IMR-90 (cell line): ENCODE measurements at regions not wholly inside any gene's neighbourhood (a gene's known extent, or its start where the extent isn't known, plus 50 kb on each side); places are given as distances from the start of the nearest gene placed in this dataset.

Source experiments
- ATAC-seq: fragments of 200-7000 bp; cut with Tn5 transposase; 2 replicates; pipeline ENCODE4 v1.9.1; 2020; ENCODE audit warnings: low read depth, mild to moderate bottlenecking, moderate library complexity
- BruUV-seq: library from RNA; stranded (reverse); fragments of 400-500 nt; replicated peaks from 2 replicates; lab custom pipeline; 2021; lab: Mats Ljungman, UMichigan
- CTCF ChIA-PET: fragments of 300-600 bp; formaldehyde crosslinking; extraction: SDS; loops from one replicate; lab custom pipeline; 2021; ENCODE audit warnings: antibody characterized with exemption; lab: Yijun Ruan, JAX
- POLR2A ChIA-PET: fragments of 300-600 bp; sonication (Branson Sonifier 250); formaldehyde crosslinking; loops from one replicate; lab custom pipeline; 2022; ENCODE audit warnings: antibody characterized with exemption; ENCODE audit not compliant: unreplicated experiment; lab: Charles Lee
- DNase-seq: peaks from one replicate; pipeline ENCODE4 v3.0.0; 2013
- H2AFZ ChIP-seq: replicated peaks from 2 replicates; pipeline ENCODE3; 2013; ENCODE audit warnings: low read length, mild to moderate bottlenecking; ENCODE audit not compliant: poor library complexity
- H2AK5ac ChIP-seq: 2 replicates; pipeline ENCODE4 v1.6.1; 2013; ENCODE audit warnings: low read depth, low read length, inconsistent platforms
- H2AK9ac ChIP-seq: replicated peaks from 2 replicates; pipeline ENCODE3; 2013; ENCODE audit warnings: mild to moderate bottlenecking, low read depth, low read length, moderate library complexity; ENCODE audit not compliant: poor library complexity
- H2BK120ac ChIP-seq: 2 replicates; pipeline ENCODE4 v1.6.1; 2013; ENCODE audit warnings: low read depth, low read length, inconsistent platforms
- H2BK15ac ChIP-seq: 3 replicates; pipeline ENCODE4 v1.6.1; 2013; ENCODE audit warnings: low read depth, low read length, inconsistent platforms
- H2BK20ac ChIP-seq: 2 replicates; pipeline ENCODE4 v1.6.1; 2013; ENCODE audit warnings: low read depth, mild to moderate bottlenecking, inconsistent platforms, low read length, moderate library complexity
- H2BK5ac ChIP-seq: 2 replicates; pipeline ENCODE4 v1.6.1; 2013; ENCODE audit warnings: mild to moderate bottlenecking, low read depth, low read length, inconsistent platforms; ENCODE audit not compliant: poor library complexity, severe bottlenecking
- H3K14ac ChIP-seq: replicated peaks from 2 replicates; pipeline ENCODE4 v1.6.1; 2013; ENCODE audit warnings: low read depth, low read length, inconsistent platforms
- H3K18ac ChIP-seq: 2 replicates; pipeline ENCODE4 v1.6.1; 2013; ENCODE audit warnings: low read depth, low read length, control low read depth
- H3K23ac ChIP-seq: 2 replicates; pipeline ENCODE4 v1.6.1; 2013; ENCODE audit warnings: low read depth, low read length, inconsistent platforms
- H3K27ac ChIP-seq: 2 replicates; pipeline ENCODE4 v1.5.1; 2013; ENCODE audit warnings: mild to moderate bottlenecking, control low read depth, low read length; ENCODE audit not compliant: insufficient read depth
- H3K27me3 ChIP-seq: 2 replicates; pipeline ENCODE4 v1.6.1; 2013; ENCODE audit warnings: low read length; ENCODE audit not compliant: control insufficient read depth, insufficient read depth
- H3K36me3 ChIP-seq: 2 replicates; pipeline ENCODE4 v1.6.1; 2013; ENCODE audit warnings: low read length, mixed read lengths; ENCODE audit not compliant: control insufficient read depth, insufficient read depth
- H3K4ac ChIP-seq: 2 replicates; pipeline ENCODE4 v1.6.1; 2013; ENCODE audit warnings: low read depth, low read length, inconsistent platforms
- H3K4me1 ChIP-seq: 2 replicates; pipeline ENCODE4 v1.6.1; 2013; ENCODE audit warnings: low read length, mixed read lengths; ENCODE audit not compliant: control insufficient read depth, insufficient read depth
- H3K4me2 ChIP-seq: 2 replicates; pipeline ENCODE4 v1.6.1; 2013; ENCODE audit warnings: low read depth, mild to moderate bottlenecking, control low read depth, low read length, moderate library complexity
- H3K4me3 ChIP-seq: 2 replicates; pipeline ENCODE4 v1.5.1; 2013; ENCODE audit warnings: low read depth, mild to moderate bottlenecking, control low read depth, low read length, moderate library complexity; ENCODE audit not compliant: insufficient read depth
- H3K56ac ChIP-seq: 2 replicates; pipeline ENCODE4 v1.6.1; 2013; ENCODE audit warnings: low read length, inconsistent platforms; ENCODE audit not compliant: insufficient read depth; ENCODE audit errors: extremely low read depth
- H3K79me1 ChIP-seq, 2 experiments: 2 replicates each; pipeline ENCODE4 v1.6.1; 2013; ENCODE audit warnings: low read length in 2 of 2, inconsistent platforms in 1 of 2, low read depth in 1 of 2
- H3K9ac ChIP-seq: 2 replicates; pipeline ENCODE4 v1.6.1; 2013; ENCODE audit warnings: low read depth, low read length, control low read depth
- H3K9me1 ChIP-seq: 2 replicates; pipeline ENCODE4 v1.6.1; 2013; ENCODE audit warnings: low read length, inconsistent platforms; ENCODE audit not compliant: insufficient read depth
- H3K9me3 ChIP-seq: 2 replicates; pipeline ENCODE4 v1.6.1; 2013; ENCODE audit warnings: low read length; ENCODE audit not compliant: control insufficient read depth, insufficient read depth
- H4K20me1 ChIP-seq: 2 replicates; pipeline ENCODE4 v1.6.1; 2013; ENCODE audit warnings: low read length, inconsistent platforms; ENCODE audit not compliant: insufficient read depth
- H4K5ac ChIP-seq: 2 replicates; pipeline ENCODE4 v1.6.1; 2013; ENCODE audit warnings: mild to moderate bottlenecking, low read depth, low read length, control low read depth
- H4K8ac ChIP-seq, 2 experiments: 2 replicates each; pipeline ENCODE4 v1.6.1; 2013; ENCODE audit warnings: low read depth in 2 of 2, low read length in 2 of 2, control low read depth in 1 of 2, inconsistent platforms in 1 of 2
- H4K91ac ChIP-seq: 2 replicates; pipeline ENCODE4 v1.6.1; 2013; ENCODE audit warnings: low read depth, low read length, inconsistent platforms; ENCODE audit not compliant: insufficient read depth
- BHLHE40 ChIP-seq: fragments of 150-350 bp; IDR thresholded peaks from 2 replicates; pipeline ENCODE4 v1.6.1; 2016; ENCODE audit warnings: mild to moderate bottlenecking, low read depth, low read length
- CEBPB ChIP-seq: IDR thresholded peaks from 2 replicates; pipeline ENCODE4 v1.6.1; 2012; ENCODE audit warnings: low read depth, low read length, improper control_type of control experiment
- CHD1 ChIP-seq: IDR thresholded peaks from 2 replicates; pipeline ENCODE4 v1.6.1; 2012; ENCODE audit warnings: low read depth, low read length, improper control_type of control experiment
- CTCF ChIP-seq: conservative IDR thresholded peaks from 2 replicates; pipeline ENCODE4 v1.5.1; 2012; ENCODE audit warnings: mild to moderate bottlenecking, low read depth, low read length, improper control_type of control experiment
- ELK1 ChIP-seq: fragments of 150-350 bp; IDR thresholded peaks from 2 replicates; pipeline ENCODE4 v1.6.1; 2016; ENCODE audit warnings: low read depth, mild to moderate bottlenecking, low read length, moderate library complexity, borderline replicate concordance
- FOS ChIP-seq: fragments of 150-350 bp; IDR thresholded peaks from 2 replicates; pipeline ENCODE4 v1.6.1; 2016; ENCODE audit warnings: low read depth, low read length
- MAFK ChIP-seq: IDR thresholded peaks from 2 replicates; pipeline ENCODE4 v1.6.1; 2012; ENCODE audit warnings: low read depth, low read length, improper control_type of control experiment
- MAZ ChIP-seq: IDR thresholded peaks from 2 replicates; pipeline ENCODE4 v1.6.1; 2012; ENCODE audit warnings: low read depth, mild to moderate bottlenecking, low read length, improper control_type of control experiment, moderate library complexity, borderline replicate concordance
- MXI1 ChIP-seq: IDR thresholded peaks from 2 replicates; pipeline ENCODE4 v1.6.1; 2012; ENCODE audit warnings: low read depth, mild to moderate bottlenecking, low read length, moderate library complexity, borderline replicate concordance
- NFE2L2 ChIP-seq: fragments of 150-350 bp; IDR thresholded peaks from 2 replicates; pipeline ENCODE4 v1.6.1; 2016; ENCODE audit warnings: low read depth, mild to moderate bottlenecking, low read length
- POLR2A ChIP-seq: IDR thresholded peaks from 2 replicates; pipeline ENCODE4 v1.6.1; 2012; ENCODE audit warnings: mild to moderate bottlenecking, low read depth, low read length
- RAD21 ChIP-seq: IDR thresholded peaks from 2 replicates; pipeline ENCODE4 v1.6.1; 2012; ENCODE audit warnings: low read length, improper control_type of control experiment
- RCOR1 ChIP-seq: IDR thresholded peaks from 2 replicates; pipeline ENCODE4 v1.6.1; 2012; ENCODE audit warnings: mild to moderate bottlenecking, low read length, improper control_type of control experiment; ENCODE audit not compliant: insufficient replicate concordance
- RFX5 ChIP-seq: IDR thresholded peaks from 2 replicates; pipeline ENCODE4 v1.8.0; 2012; ENCODE audit warnings: low read depth, mild to moderate bottlenecking, low read length, moderate library complexity
- SMC3 ChIP-seq: fragments of 150-350 bp; IDR thresholded peaks from 2 replicates; pipeline ENCODE4 v1.6.1; 2016; ENCODE audit warnings: low read depth, mild to moderate bottlenecking, antibody characterized with exemption, low read length, moderate library complexity
- USF2 ChIP-seq: fragments of 150-350 bp; IDR thresholded peaks from 2 replicates; pipeline ENCODE4 v1.6.1; 2017; ENCODE audit warnings: mild to moderate bottlenecking, antibody characterized with exemption, low read length, low read depth
- WGBS, 2 experiments: methylation state at CpG; one replicate each; pipeline versions ENCODE4 v1.1.5 to v1.1.7; 2013; ENCODE audit warnings: missing lambda C conversion rate in 2 of 2; ENCODE audit not compliant: insufficient read length in 1 of 2; ENCODE audit errors: extremely low coverage in 2 of 2; 5-methylcytosine and 5-hydroxymethylcytosine counted together
- dilution Hi-C: fragments of 300-500 bp; cut with HindIII; formaldehyde crosslinking; loops from one replicate; pipeline ENCODE4 v1.14.3; 2018; ENCODE audit warnings: low sequenced_read_pairs; ENCODE audit not compliant: unreplicated experiment
- in situ Hi-C: fragments of 300-500 bp; cut with MboI; formaldehyde crosslinking; loops from 3 replicates; pipeline ENCODE4 v1.14.3; 2019; ENCODE audit warnings: low sequenced_read_pairs, inconsistent platforms, mixed read lengths
- intact Hi-C: fragments of 100-400 bp; cut with micrococcal nuclease; formaldehyde crosslinking; loops from 2 replicates; pipeline ENCODE4 v1.10.0; 2022

- BruUV-seq, result no TSS peak
- Histone ChIP-seq H3K9ac (no peak overlapping the region), H3K9me3 (no peaks in the 10 kb centered on the region), H2AFZ (no peak overlapping the region), H4K8ac (peak overlapping the region in 1 of 2 experiments; percentile 1; a peak in 1 of 4 replicates), H3K27me3 (no peaks in the 10 kb centered on the region), H2AK9ac (no peak overlapping the region), H3K36me3 (no peaks in the 10 kb centered on the region), H3K4me2 (no peak overlapping the region), H3K56ac (no peak overlapping the region), H2BK20ac (peak overlapping the region; percentile 46; the same call in 1 of the 2 replicates), H3K14ac (peak overlapping the region; percentile 46; the same call in 1 of the 2 replicates), H4K91ac (peak overlapping the region; percentile 63), H3K4ac (peak overlapping the region; percentile 46), H3K9me1 (peaks cover 7% of the 10 kb centered on the region), H4K20me1 (no peaks in the 10 kb centered on the region), H3K27ac (no peak overlapping the region), H2BK5ac (peak overlapping the region; percentile 90), H2AK5ac (peak overlapping the region; percentile 84; the same call in 1 of the 2 replicates), H2BK15ac (peak overlapping the region; percentile 66; the same call in 1 of the 3 replicates), H3K4me3 (no peak overlapping the region), H2BK120ac (peak overlapping the region; percentile 4), H3K4me1 (peaks cover 7% of the 10 kb centered on the region), H3K23ac (no peak overlapping the region), H4K5ac (peak overlapping the region; percentile 80), H3K79me1 (no peaks in the 10 kb centered on the region), H3K18ac (peak overlapping the region; percentile 76; the same call in 1 of the 2 replicates)
- dilution Hi-C loops, result no loop called here
- POLR2A ChIA-PET, result no interaction called here
- no peak for DNase-seq
- CTCF ChIA-PET, result no interaction called here
- TF ChIP-seq CEBPB, result no peak
- TF ChIP-seq CTCF, result no peak
- TF ChIP-seq USF2, result no peak
- no peak for TF ChIP-seq ELK1
- no peak for TF ChIP-seq RFX5
- TF ChIP-seq FOS, result no peak
- TF ChIP-seq POLR2A, result no peak
- no peak for TF ChIP-seq SMC3
- no peak for TF ChIP-seq MAZ
- TF ChIP-seq NFE2L2, result no peak
- TF ChIP-seq MXI1, result no peak
- TF ChIP-seq RAD21, result no peak
- no peak for TF ChIP-seq RCOR1
- TF ChIP-seq BHLHE40, result no peak
- no peak for TF ChIP-seq MAFK
- TF ChIP-seq CHD1, result no peak
- ATAC-seq, result no peak
- intact Hi-C loops, result loop anchor here (5.0 kb wide), 1 partner anchor 50 kb away; the partner anchor contains the start of gene PAPPA
- in situ Hi-C loops, result no loop called here
- WGBS, 2 experiments, result 83% methylated on average over 1 of the region's 6 CpGs; no CpG with 5 or more reads in 1 of the 2 experiments
Observed at GRCh38 chr9:116102596-116102995, 51.0 kb upstream of the PAPPA start.
